NCI-H1436 (cell line): ENCODE measurements at regions not wholly inside any gene's neighbourhood (a gene's known extent, or its start where the extent isn't known, plus 50 kb on each side); places are given as distances from the start of the nearest gene placed in this dataset.
A peak's percentile ranks its signal among the peaks of the same experiment; 100 is the strongest.

Experiments used
- DNase-seq: peaks from one replicate; lab custom pipeline; 2025; lab: John Stamatoyannopoulos, UW

GRCh38 chr6:90435207-90435899 is 138.7 kb upstream of the BACH2 start:
- DNase-seq = no peak

GRCh38 chr6:90434094-90434493 is 137.5 kb upstream of the BACH2 start:
- DNase-seq = no peak

- DNase-seq = no peak
Measured at GRCh38 chr6:90432937-90433336, 136.3 kb upstream of the BACH2 start.

GRCh38 chr6:90432041-90432775 is 135.6 kb upstream of the BACH2 start:
- no peak for DNase-seq

- DNase-seq = no peak
Measured at GRCh38 chr6:90431576-90431975, 134.9 kb upstream of the BACH2 start.

- DNase-seq = no peak
Measured at GRCh38 chr6:90429713-90430112, 133.1 kb upstream of the BACH2 start.

- DNase-seq = no peak
Measured at GRCh38 chr6:90428514-90428913, 131.9 kb upstream of the BACH2 start.

- no peak for DNase-seq
Measured at GRCh38 chr6:90425161-90425641, 128.6 kb upstream of the BACH2 start.

- no peak for DNase-seq
Measured at GRCh38 chr6:90424580-90424979, 127.9 kb upstream of the BACH2 start.

- no peak for DNase-seq
Measured at GRCh38 chr6:90421666-90422065, 125.0 kb upstream of the BACH2 start.

- DNase-seq = no peak
Measured at GRCh38 chr6:90420500-90420899, 123.9 kb upstream of the BACH2 start.

- no peak for DNase-seq
Measured at GRCh38 chr6:90417385-90417784, 120.7 kb upstream of the BACH2 start.

GRCh38 chr6:90416322-90416721 is 119.7 kb upstream of the BACH2 start:
- DNase-seq = no peak

GRCh38 chr6:90415178-90415577 is 118.5 kb upstream of the BACH2 start:
- DNase-seq = no peak

- DNase-seq = no peak
Measured at GRCh38 chr6:90414352-90414751, 117.7 kb upstream of the BACH2 start.

- peak; percentile 56 for DNase-seq
Measured at GRCh38 chr6:90413867-90414266, 117.2 kb upstream of the BACH2 start.

GRCh38 chr6:90413396-90413795 is 116.8 kb upstream of the BACH2 start:
- DNase-seq = no peak

GRCh38 chr6:90412538-90413369 is 116.1 kb upstream of the BACH2 start:
- no peak for DNase-seq

GRCh38 chr6:90411292-90411781 is 114.7 kb upstream of the BACH2 start:
- DNase-seq = no peak

- DNase-seq = no peak
Measured at GRCh38 chr6:90409700-90410099, 113.1 kb upstream of the BACH2 start.

- no peak for DNase-seq
Measured at GRCh38 chr6:90406957-90407356, 110.3 kb upstream of the BACH2 start.

- DNase-seq = no peak
Measured at GRCh38 chr6:90406142-90406794, 109.6 kb upstream of the BACH2 start.
